Breast epithelium (tissue), 3 donors: ENCODE measurements at regions not wholly inside any gene's neighbourhood (a gene's known extent, or its start where the extent isn't known, plus 50 kb on each side); places are given as distances from the start of the nearest gene placed in this dataset.
"Not testable (repeated sequence)": the region's sequence is repeated elsewhere in the genome, so short reads cannot be mapped to it uniquely, and the experiment has no call there.

Experiments used
- CTCF ChIP-seq, 3 donors: fragments of 450-650 bp; IDR thresholded peaks; one replicate each; pipeline ENCODE4 v1.5.1; 2016 to 2017; ENCODE audit warnings: antibody characterized with exemption in 3 of 3, mild to moderate bottlenecking in 3 of 3, moderate library complexity in 3 of 3
- POLR2A ChIP-seq: fragments of 450-650 bp; IDR thresholded peaks from one replicate; pipeline ENCODE4 v1.6.1; 2016; ENCODE audit warnings: antibody characterized with exemption, mild to moderate bottlenecking, moderate library complexity
- POLR2AphosphoS5 ChIP-seq, 3 donors: sonication (generic); formaldehyde crosslinking; IDR thresholded peaks; one replicate each; pipeline ENCODE4 v1.6.1; 2017; ENCODE audit warnings: antibody characterized with exemption in 3 of 3

GRCh38 chr18:28727189-28727588 is 550.3 kb upstream of the CDH2 start:
- not testable (repeated sequence) for TF ChIP-seq CTCF (IDR thresholded peaks at IDR 0.05); POLR2A; POLR2AphosphoS5 (IDR thresholded peaks at IDR 0.05)
